NT2/D1 (cell line): ENCODE measurements at regions not wholly inside any gene's neighbourhood (a gene's known extent, or its start where the extent isn't known, plus 50 kb on each side); places are given as distances from the start of the nearest gene placed in this dataset.

Experiments used
- SUZ12 ChIP-seq: IDR thresholded peaks from 2 replicates; pipeline ENCODE4 v1.6.1; 2011; ENCODE audit not compliant: insufficient read length, insufficient read depth; ENCODE audit errors: extremely low read depth
- YY1 ChIP-seq: IDR thresholded peaks from 2 replicates; pipeline ENCODE4 v1.6.1; 2011; ENCODE audit not compliant: insufficient read length, insufficient read depth
- ZNF274 ChIP-seq: IDR thresholded peaks from 2 replicates; pipeline ENCODE4 v1.6.1; 2011; ENCODE audit warnings: mild to moderate bottlenecking, low read depth, low read length

GRCh38 chr18:30432349-30432748 is 610.2 kb downstream of the DSC3 start:
- TF ChIP-seq YY1 (no peak), SUZ12 (no peak), ZNF274 (no peak)
